Fibroblast of upper back skin (primary cell): ENCODE measurements at regions not wholly inside any gene's neighbourhood (a gene's known extent, or its start where the extent isn't known, plus 50 kb on each side); places are given as distances from the start of the nearest gene placed in this dataset.

ENCODE experiments used
- DNase-seq: peaks from one replicate; pipeline ENCODE4 v3.0.0-alpha.2; 2013

DNA sequence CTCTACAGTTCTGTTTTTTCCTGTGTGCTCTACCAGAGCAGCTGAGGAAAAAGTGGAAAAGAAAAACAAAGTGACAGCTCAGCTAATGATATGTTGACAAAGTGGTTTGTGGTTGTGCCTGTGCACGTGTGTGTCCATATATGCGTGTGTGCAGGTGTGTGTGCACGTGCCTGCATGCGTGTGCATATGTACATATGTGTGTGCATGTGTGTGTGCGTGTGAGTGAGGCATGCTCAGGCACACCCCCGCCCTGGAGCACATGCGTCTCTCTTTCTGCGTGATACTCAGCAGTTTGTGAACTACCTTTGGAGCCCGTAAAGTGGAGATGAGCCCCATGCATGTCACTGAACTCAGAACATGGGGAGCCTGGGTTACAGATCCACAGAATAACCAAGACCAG is 84.5 kb upstream of the GPR26 start:
- no peak for DNase-seq

DNA sequence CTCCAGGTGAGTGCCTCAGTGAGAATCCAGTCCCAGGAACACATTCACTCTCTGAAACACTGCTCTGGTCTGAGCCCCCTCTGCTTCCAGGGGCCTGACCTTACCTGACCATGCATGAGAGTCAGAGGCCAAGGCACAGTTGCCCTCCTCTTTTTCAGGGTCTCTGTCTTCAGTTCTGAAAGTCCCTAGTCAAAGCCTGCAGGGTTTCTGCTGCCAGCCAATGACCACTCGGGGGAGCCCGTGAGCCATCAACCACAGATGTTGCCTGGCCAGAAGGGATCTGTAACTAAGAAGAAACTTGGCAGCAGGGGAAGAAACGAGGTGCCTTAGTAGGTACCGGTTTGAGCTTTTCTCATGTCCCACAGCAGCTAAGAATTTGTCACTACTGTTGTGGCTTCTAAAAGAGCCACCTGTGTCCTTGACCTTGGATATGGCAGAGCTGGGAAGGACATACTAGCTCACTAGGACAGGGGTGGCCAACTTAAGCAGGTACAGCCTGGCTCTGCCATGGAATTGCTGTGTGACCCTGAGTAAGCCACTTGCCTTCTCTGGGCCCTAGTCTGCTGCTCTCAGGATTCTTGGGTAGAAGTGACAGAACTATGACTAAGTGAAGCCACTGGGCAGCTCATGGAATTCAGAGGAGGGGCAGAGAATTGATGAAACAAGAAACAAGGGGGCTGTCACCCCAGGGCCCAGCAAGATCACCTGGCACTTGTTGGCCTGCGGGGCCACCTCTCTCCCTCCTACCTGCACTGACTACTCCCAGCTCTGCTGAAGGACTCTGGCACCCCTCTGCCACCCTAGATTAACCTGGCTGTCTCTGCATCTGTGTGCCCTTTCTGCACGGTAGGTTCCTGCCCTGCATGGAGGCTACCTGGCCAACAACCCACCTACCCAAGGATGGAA is 83.8 kb upstream of the GPR26 start:
- peak; percentile 60 for DNase-seq

DNA sequence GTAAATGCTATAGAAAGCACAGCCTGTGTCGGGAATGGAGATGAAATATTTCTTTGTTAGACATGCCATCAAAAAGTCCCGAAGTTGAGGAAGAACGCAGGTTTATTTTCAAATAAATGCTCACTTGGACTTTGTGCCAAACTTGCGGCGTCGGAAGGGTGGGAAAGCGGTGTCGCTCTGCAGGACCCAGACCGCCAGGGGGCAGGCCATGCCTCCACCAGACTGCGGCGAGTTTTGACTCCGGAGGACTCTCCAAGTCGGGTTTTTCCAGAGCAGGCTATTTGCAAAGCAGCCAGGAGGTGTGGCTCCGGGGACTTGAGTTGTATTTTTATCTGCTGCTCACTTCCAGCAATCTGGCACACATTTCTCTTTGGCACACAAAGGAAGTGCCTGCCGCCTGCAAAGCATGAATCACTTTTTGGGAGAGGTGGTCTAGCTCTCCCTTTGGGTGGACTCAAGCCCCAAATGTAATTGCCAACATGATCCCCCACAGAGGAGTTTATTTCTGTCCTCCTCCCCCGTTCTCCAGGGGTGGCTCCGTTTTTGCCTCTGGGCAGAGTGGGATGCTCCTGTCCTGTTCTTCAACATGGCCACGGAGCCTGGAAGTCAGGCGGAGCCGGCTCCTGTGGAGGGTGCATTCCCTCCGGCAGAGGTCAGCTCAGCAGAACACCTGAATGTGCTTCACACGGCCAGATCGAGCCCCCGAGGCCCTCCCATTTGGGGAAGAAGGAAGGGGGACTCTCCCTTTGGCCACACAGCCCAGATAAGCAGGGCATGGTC is 82.3 kb upstream of the GPR26 start:
- peak; percentile 69 for DNase-seq

DNA sequence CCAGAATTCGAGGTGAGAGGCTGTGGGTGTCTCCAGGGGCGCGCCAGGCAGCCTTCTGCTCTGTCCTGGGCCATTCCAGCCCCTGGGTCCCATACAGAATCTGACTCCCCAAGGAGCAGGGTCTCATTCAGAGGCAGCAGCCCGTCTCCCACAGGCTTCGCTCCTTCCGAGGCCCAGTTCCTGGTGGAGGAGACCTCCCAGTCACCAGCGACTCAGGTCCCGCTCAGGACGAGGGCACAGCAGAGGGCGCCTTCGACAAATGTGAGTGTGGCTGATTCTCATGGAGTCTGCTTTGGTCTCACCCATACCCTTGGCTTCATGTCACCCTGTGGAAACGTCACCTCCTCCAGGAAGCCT is 81.8 kb upstream of the GPR26 start:
- no peak for DNase-seq

DNA sequence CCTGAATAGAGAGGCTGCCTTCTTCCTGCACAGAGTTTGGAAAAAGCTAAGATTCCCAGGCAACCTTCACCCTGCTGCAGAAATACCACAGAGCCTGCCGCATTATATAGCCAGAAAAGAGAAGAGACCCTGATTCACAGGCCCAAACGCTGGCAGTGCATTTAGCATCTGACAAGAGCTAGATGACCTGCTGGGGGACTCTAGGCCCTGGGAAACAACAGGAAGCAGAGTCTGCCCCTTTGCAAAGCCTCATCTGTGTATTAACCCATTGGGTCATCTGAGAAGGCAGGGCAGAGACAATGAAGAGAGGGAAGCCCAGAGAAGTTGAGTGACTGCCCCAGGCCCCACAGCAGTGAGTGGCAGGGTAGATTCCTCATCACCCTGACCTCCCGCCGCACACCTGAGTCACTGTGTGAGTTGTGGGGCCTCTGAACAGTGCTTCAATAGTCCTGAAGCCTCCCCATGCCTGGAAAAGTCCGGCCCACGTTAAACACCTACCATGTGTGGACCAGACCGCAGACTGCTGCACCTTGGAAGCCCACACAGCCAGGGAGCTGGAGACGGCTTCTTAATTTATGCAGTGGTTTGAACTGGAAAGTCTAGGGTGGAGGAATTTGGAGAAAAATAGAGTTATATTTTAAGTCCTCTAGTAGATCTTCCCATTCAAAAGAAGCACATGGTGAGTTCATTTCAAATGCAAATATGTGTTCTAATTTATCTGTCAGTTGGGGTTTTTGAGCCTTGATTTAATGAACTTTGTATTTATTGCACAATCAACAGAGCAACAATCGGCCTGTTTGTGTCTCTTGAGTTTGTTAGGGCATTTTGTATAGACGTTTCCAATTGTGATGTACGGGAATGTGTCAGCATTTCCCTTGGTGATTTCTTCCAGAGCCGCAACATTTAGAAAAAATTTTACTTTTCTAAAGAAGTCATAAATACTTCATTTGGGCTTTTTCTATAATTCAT is 80.4 kb upstream of the GPR26 start:
- DNase-seq: no peak

DNA sequence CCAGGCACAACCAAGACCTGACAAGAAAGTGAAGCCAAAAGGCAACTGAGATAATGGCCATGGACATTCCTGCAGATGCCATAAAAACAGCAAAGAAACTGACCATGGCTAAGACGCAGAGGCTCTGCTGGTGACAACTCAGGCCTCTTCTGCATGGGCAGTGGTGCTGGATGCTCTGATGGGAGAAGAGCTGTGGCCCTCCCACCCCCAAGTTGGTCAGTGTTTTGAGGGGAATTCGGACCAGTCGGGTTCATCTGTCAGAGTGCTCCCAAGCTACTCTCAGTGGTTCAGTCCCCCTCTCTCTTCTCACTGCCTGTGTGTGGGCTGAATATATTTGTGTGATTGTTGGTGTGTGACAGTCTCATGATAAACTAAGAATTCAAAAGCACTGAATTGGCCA is 79.0 kb upstream of the GPR26 start:
- no peak for DNase-seq

DNA sequence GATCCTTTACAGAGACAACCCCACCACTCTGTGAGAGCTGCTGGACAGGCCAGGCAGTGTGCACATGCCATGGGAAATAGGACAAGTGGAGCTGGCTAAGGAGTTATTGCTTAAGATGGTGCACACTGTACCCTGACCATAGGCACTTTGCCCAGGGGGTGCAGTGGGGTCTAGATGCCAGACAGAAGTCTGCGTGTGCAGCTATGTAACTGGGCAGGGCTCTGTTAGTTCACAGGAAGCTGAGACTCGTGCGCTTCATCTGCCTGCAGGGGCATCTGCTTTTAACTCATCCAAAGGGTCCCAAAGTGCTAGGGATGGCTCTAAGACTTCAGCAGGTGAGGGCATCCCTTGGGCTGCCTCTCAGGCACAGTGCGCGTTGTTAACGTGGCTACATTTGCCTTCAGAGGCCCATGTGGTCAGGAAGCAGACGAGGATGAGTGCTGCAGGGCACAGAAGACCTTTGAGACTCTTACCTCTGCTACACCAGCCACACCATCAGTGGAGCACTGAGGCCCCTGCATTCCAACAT is 77.7 kb upstream of the GPR26 start:
- no peak for DNase-seq

DNA sequence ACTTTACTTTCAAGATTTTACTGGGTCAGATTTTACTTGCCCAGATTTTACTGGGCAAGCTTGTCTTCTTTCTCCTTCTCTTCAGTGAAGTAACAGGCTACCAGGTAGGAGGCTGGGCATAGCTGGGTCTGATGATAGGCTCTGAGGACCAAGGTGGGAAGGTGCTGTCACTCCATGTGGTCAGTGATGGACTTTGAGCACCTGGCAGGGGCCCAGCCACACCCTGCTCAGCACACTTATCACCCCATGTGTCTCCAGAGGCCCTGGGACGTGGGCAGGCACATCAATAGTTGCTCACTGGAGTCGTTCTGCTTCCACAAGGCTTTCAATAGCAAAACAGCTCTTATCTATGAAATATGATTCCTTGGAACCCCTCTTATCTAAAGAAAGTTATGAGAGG is 70.5 kb upstream of the GPR26 start:
- DNase-seq: no peak

DNA sequence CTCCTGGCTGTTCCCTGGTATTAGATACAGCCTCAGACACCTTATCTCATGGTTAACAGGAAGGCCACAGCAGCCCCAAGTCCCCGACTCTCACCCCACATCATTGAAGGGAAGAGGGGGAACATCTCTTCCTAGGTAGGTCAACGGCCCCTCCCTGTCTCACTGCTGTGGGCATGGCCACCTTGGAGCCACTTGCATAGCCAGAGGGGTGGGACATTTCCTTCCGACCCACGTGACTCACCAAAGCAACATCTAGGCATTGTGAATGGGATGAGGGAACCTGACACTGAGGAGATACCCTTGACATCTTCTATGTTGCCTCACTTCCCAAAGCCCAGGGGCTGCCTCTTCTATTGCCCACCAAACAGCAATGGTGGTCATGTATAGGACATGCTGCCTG is 68.5 kb upstream of the GPR26 start:
- DNase-seq: no peak

DNA sequence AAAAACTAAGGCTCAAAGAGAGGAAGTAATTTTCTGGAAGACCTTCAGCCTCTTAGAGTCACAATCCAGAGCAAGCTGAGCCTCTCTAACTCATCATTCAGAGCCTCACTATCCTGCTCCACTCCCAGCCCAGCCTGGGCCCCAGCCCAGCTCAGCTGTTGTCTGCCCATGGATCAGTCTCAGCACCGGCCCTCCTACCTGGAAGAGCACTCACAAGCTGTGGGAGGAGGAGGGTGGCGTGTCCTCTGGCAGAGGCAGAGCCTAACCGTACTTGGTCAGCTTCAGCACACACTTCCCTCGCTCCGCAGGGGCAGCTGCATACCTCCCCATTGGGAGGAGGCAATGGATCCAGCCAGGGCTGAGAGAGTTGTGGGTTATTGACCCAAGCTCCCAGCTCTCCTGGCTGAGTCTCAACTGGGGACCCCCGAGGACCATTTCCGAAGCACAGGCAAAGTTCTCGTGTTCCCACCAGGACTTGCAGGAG is 66.7 kb upstream of the GPR26 start:
- DNase-seq: no peak

DNA sequence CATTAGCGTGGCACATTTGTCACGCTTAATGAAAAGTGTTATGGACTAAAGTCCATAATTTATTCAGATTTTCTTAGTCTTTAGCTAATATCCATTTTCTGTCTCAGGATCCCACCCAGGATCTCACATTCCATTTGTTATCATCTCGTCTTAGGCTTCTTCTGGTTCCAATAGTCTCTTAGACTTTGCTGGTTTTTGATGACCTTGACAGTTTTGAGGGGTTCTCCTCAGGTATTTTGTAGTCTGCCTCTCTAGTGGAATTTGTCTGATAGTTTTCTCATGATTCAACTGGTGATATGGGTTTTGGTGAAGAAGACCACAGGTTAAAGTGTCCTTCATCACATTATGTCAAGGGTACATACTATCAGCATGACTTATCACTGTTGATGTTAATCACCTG is 66.0 kb upstream of the GPR26 start:
- DNase-seq: no peak

DNA sequence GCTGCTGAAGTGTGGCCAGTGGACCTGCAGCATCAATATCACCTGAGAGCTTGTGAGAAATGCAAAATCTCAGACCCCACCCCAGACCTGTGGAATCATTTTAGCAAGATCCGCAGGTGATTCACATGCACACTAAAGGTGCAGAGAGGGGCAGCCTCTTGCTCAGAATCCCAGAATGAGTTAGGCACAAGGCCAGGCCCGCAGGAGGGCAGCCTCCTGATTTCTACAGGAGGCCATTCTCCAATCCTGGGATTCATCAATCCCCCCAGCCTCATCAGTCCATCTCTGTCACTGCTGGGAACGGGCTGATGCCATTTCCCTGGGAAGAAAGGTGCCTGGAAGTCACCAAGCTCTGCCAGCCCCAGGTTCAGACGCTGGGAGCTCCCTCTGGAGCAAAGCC is 63.0 kb upstream of the GPR26 start:
- DNase-seq: no peak

DNA sequence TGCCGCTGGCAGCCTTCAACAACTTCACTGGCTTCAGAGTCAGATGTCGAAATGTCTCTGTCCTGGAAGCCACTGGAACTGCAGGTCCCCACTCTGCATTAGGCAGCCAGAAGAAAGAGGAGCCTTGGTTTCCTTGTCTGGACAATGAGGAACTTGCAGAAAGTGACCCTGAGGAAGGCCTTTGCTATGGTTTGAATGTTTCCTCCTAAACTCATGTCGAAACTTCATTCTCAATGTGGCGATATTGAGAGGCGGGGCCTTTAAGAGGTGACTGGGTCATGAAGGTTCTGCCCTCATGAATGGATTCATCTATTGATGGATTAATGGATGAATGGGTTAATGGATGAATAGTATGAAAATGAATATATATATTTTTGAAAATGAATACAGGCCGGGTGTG is 61.6 kb upstream of the GPR26 start:
- no peak for DNase-seq

DNA sequence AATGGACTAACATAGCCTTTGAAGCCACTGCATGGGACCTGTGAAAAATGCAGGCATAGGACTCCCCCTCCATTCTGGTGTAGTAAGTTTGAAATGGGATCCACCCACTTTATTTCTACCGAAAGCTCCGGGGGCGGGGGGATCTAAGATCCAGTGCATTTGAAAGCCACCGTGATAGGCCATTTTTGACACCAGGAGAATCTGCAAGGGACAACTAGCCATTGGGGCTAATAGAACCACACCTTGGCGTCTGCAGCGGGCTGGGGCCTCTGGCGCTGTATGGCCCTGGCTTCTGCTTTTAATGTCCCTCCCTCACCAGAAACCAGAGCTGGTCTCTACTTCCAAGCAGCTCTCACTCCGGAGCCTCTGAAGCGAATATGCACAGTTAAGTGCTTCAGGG is 60.1 kb upstream of the GPR26 start:
- DNase-seq: no peak

DNA sequence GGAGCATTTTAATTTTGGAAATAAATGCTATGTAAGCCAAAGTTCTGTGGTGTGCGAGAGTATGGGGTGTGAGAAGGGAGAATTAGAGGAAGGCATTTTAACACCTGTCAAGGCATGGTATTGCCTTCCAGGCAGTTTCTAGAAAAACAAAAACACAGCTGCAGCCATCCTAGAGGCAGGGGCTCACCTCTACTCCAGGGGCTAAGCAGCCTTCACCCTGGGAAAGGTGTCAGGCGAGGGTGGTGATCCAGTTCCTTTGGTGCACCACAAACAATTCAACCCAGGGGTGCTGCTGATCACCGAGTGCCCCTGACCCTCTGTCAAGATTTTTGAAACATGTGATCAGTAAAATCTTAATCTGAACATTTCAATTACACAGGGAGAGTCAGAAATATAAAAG is 59.2 kb upstream of the GPR26 start:
- no peak for DNase-seq

DNA sequence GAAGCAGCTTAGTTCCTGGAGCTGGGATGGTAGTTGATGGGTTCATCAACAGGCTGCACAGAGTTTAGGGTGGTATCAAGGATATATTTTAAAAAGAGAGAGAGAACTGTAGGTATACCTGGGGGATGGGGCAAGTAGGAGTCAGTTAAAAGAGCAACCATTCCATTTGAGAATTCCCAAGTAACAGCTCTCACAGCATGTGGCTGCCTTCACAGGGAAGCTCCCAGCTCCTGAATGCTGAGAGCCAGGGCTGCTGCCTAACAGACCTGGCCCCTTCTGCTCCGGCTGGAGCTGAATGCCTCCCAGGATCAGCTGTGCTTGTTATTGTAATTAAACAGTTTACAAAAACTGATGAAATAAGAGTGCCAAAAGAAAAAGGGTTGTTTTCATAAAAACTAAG is 58.8 kb upstream of the GPR26 start:
- DNase-seq: no peak

DNA sequence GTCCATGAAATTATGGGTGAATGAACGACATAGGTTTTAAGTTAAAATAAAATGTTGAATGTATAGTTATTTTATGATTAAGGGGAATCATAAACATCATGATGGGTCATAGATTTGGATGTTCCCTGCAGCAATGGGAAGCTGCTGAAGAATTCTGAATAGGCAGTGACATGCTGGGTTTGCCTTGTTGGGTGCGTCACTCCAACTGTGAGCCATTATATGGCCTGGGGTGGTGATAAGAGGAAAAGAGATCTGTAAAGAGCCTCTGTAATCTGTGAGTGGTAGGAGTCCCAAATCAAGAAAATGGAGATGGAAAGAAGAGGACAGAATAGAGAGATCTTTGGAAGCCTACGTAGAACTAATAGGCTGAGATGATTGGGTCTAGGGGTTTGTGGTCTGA is 58.1 kb upstream of the GPR26 start:
- no peak for DNase-seq

DNA sequence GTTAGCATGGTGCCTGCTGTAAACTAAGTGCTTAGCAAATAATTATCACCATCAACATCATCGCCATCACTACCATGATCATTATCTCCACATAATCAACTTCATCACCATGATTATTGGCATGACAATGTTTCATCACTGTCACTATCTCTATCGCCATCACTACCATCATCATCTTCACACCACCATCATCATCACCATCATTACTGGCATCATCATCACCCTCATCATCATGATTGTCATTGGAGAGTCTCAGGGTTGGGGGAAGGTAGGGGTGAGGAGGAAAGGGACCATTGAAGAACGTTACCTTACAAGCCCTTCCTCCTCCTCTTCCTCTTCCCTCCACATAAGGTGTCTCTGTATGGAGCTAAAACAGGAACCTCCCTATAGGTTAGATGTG is 54.9 kb upstream of the GPR26 start:
- no peak for DNase-seq

DNA sequence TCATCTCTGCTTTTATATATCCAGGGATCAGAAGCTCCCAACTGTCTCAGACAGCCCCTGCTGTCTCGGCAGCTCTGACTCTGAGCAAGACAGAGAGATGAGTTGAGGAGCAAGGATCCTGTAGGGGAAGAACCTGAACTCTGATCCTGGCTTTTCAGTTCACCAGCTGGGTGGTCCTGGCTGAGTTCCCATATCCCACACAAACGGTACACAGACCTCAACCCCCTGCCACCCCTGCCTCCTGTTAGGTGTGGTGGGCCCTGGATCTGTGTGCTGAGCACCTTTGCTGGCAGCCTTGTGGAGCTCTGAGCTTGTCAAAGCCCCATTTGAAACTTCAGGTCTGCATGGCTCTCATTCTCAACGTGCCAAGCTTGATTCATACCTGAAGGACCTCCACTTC is 54.3 kb upstream of the GPR26 start:
- DNase-seq: no peak

DNA sequence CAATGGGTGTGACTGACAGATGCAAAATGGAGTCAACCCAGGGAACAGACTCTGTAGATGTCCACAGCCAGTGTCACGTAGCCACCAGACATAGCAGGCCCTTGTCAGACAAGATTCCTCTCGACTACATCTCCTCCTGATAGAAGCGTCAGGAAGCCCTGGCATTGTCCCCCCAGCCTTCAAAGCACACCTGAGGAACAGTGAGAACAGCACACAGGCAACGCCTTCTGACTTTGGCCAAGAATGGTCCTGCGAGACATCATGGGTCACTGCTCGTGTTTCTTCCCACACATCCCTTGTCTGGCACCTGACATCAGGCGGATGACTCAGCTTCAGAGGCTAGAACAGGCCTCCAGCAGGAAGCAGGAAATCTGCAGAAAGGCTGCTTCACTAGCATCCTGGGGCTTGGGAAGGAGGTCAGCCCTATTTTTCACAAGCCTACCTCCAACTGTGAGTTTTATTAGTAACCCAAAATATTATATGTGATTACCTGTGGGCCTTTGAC is 52.8 kb upstream of the GPR26 start:
- no peak for DNase-seq

DNA sequence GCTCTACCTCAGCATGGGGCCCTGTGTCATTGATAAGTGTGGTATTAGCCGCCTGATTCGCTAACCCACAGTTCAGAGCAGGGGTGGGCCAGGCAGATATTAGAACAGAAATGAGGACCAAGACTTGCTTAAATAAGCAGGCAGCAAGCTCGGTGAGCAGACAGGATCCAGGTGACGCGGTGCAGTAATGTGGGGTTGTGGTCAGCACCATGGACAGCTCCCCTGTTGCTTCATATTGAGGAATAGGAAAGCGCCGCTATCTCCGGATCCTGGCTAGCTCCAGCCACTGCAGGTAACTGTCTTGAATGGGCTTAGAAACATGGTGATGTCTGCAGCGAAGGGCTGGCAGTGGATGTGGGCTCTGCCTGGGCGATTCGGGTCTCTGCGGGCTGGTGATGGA is 51.3 kb upstream of the GPR26 start:
- DNase-seq: peak; percentile 54
